MM.1S (cell line): ENCODE measurements at regions not wholly inside any gene's neighbourhood (a gene's known extent, or its start where the extent isn't known, plus 50 kb on each side); places are given as distances from the start of the nearest gene placed in this dataset.

Source experiments
- CTCF ChIP-seq: fragments of 300-600 bp; sonication (generic); IDR thresholded peaks from 2 replicates; pipeline ENCODE4 v1.5.1; 2016; ENCODE audit warnings: antibody characterized with exemption, low read length, mixed read lengths
- EZH2 ChIP-seq: fragments of 300-600 bp; sonication (generic); optimal IDR thresholded peaks from 2 replicates; pipeline ENCODE3; 2017; ENCODE audit warnings: low read depth, mild to moderate bottlenecking, antibody characterized with exemption, low read length, mixed read lengths

- TF ChIP-seq CTCF (no peak), EZH2 (no peak)
Observed at GRCh38 chr12:60138526-60138925, 542.7 kb downstream of the SLC16A7 start.
